HEK293 (cell line): ENCODE measurements at regions not wholly inside any gene's neighbourhood (a gene's known extent, or its start where the extent isn't known, plus 50 kb on each side); places are given as distances from the start of the nearest gene placed in this dataset.

ENCODE experiments used
- CTCF ChIA-PET: fragments of 350-600 bp; formaldehyde crosslinking; extraction: SDS; loops from one replicate; lab custom pipeline; 2021; ENCODE audit warnings: antibody characterized with exemption; lab: Yijun Ruan, JAX
- POLR2A ChIA-PET: fragments of 300-600 bp; formaldehyde crosslinking; extraction: SDS; loops from one replicate; lab custom pipeline; 2020; ENCODE audit warnings: antibody characterized with exemption, inconsistent platforms; lab: Yijun Ruan, JAX
- H3K27ac ChIP-seq: fragments of 200-500 bp; sonication (Bioruptor generic); 2 replicates; pipeline ENCODE4 v1.5.1; 2014; ENCODE audit warnings: low read depth, low read length, control low read depth, inconsistent platforms; ENCODE audit errors: extremely low read depth
- H3K36me3 ChIP-seq, 2 experiments: fragments of 200-500 bp in 1 of 2; sonication (Bioruptor generic) in 1 of 2; 1 replicate in 1 of 2; 2 replicates in 1 of 2; pipeline ENCODE4 v1.5.1; 2014 to 2017; ENCODE audit warnings: inconsistent platforms in 2 of 2, low read length in 2 of 2; ENCODE audit not compliant: control insufficient read depth in 2 of 2, insufficient read depth in 1 of 2
- H3K4me1 ChIP-seq: fragments of 200-500 bp; sonication (Bioruptor generic); 2 replicates; pipeline ENCODE4 v1.5.1; 2014; ENCODE audit warnings: mild to moderate bottlenecking, low read length, inconsistent platforms; ENCODE audit not compliant: control insufficient read depth, insufficient read depth
- H3K4me3 ChIP-seq: 2 replicates; pipeline ENCODE4 v1.5.1; 2011; ENCODE audit warnings: low read depth, mild to moderate bottlenecking, control low read depth, low read length, moderate library complexity
- H3K9me3 ChIP-seq: fragments of 200-500 bp; sonication (Bioruptor generic); 2 replicates; pipeline ENCODE4 v1.5.1; 2014; ENCODE audit warnings: low read depth, low read length, inconsistent platforms; ENCODE audit not compliant: control insufficient read depth, insufficient read depth
- BCL11A ChIP-seq: fragments of 450-650 bp; formaldehyde crosslinking; IDR thresholded peaks from 2 replicates; pipeline ENCODE4 v1.5.1; 2016; ENCODE audit warnings: low read depth, missing biosample characterization, missing genetic modification characterization
- KLF7 ChIP-seq: fragments of 450-650 bp; formaldehyde crosslinking; IDR thresholded peaks from 2 replicates; pipeline ENCODE4 v1.5.1; 2016; ENCODE audit warnings: missing biosample characterization, missing genetic modification characterization, borderline replicate concordance
- MYNN ChIP-seq: fragments of 450-650 bp; formaldehyde crosslinking; IDR thresholded peaks from 2 replicates; pipeline ENCODE4 v1.5.1; 2016; ENCODE audit warnings: missing biosample characterization, missing genetic modification characterization, borderline replicate concordance
- REPIN1 ChIP-seq: fragments of 450-650 bp; formaldehyde crosslinking; IDR thresholded peaks from 2 replicates; pipeline ENCODE4 v1.5.1; 2017; ENCODE audit warnings: missing biosample characterization, missing genetic modification characterization, low read depth
- SCRT1 ChIP-seq: fragments of 450-650 bp; formaldehyde crosslinking; IDR thresholded peaks from 2 replicates; pipeline ENCODE4 v1.5.1; 2016; ENCODE audit warnings: missing biosample characterization, missing genetic modification characterization, borderline replicate concordance
- WT1 ChIP-seq: fragments of 450-650 bp; formaldehyde crosslinking; IDR thresholded peaks from 2 replicates; pipeline ENCODE4 v1.5.1; 2016; ENCODE audit warnings: missing biosample characterization, missing genetic modification characterization
- ZBTB48 ChIP-seq: fragments of 450-650 bp; formaldehyde crosslinking; IDR thresholded peaks from 2 replicates; pipeline ENCODE4 v1.5.1; 2016; ENCODE audit warnings: missing biosample characterization, missing genetic modification characterization
- ZFP69B ChIP-seq: fragments of 450-650 bp; formaldehyde crosslinking; IDR thresholded peaks from 2 replicates; pipeline ENCODE4 v1.5.1; 2016; ENCODE audit warnings: missing biosample characterization, missing genetic modification characterization
- ZNF133 ChIP-seq: fragments of 450-650 bp; formaldehyde crosslinking; IDR thresholded peaks from 2 replicates; pipeline ENCODE4 v1.5.1; 2016; ENCODE audit warnings: missing biosample characterization, missing genetic modification characterization
- ZNF140 ChIP-seq: fragments of 450-650 bp; formaldehyde crosslinking; IDR thresholded peaks from 2 replicates; pipeline ENCODE4 v1.5.1; 2016; ENCODE audit warnings: missing biosample characterization, missing genetic modification characterization
- ZNF146 ChIP-seq: fragments of 450-650 bp; formaldehyde crosslinking; IDR thresholded peaks from 2 replicates; pipeline ENCODE4 v1.5.1; 2016; ENCODE audit warnings: missing biosample characterization, missing genetic modification characterization
- ZNF18 ChIP-seq: fragments of 450-650 bp; formaldehyde crosslinking; IDR thresholded peaks from 2 replicates; pipeline ENCODE4 v1.5.1; 2016; ENCODE audit warnings: missing biosample characterization, missing genetic modification characterization
- ZNF23 ChIP-seq: fragments of 450-650 bp; formaldehyde crosslinking; IDR thresholded peaks from 2 replicates; pipeline ENCODE4 v1.5.1; 2016; ENCODE audit warnings: missing biosample characterization, missing genetic modification characterization, borderline replicate concordance
- ZNF280D ChIP-seq: fragments of 450-650 bp; formaldehyde crosslinking; IDR thresholded peaks from 2 replicates; pipeline ENCODE4 v1.5.1; 2016; ENCODE audit warnings: missing biosample characterization, missing genetic modification characterization
- ZNF292 ChIP-seq: fragments of 450-650 bp; formaldehyde crosslinking; IDR thresholded peaks from 2 replicates; pipeline ENCODE4 v1.5.1; 2016; ENCODE audit warnings: low read depth, missing biosample characterization, missing genetic modification characterization, borderline replicate concordance
- ZNF433 ChIP-seq: fragments of 450-650 bp; formaldehyde crosslinking; IDR thresholded peaks from 2 replicates; pipeline ENCODE4 v1.5.1; 2016; ENCODE audit warnings: missing biosample characterization, missing genetic modification characterization, low read depth
- ZNF510 ChIP-seq: fragments of 450-650 bp; formaldehyde crosslinking; IDR thresholded peaks from 2 replicates; pipeline ENCODE4 v1.5.1; 2018; ENCODE audit warnings: mild to moderate bottlenecking, missing genetic modification characterization, missing biosample characterization; ENCODE audit not compliant: insufficient replicate concordance
- ZNF518A ChIP-seq: fragments of 450-650 bp; formaldehyde crosslinking; conservative IDR thresholded peaks from 2 replicates; pipeline ENCODE4 v1.5.1; 2016; ENCODE audit warnings: low read depth, missing biosample characterization, missing genetic modification characterization
- ZNF571 ChIP-seq: fragments of 450-650 bp; formaldehyde crosslinking; IDR thresholded peaks from 2 replicates; pipeline ENCODE4 v1.5.0; 2017; ENCODE audit warnings: missing biosample characterization, missing genetic modification characterization
- ZNF610 ChIP-seq: fragments of 450-650 bp; formaldehyde crosslinking; IDR thresholded peaks from 2 replicates; pipeline ENCODE4 v1.5.1; 2016; ENCODE audit warnings: missing biosample characterization, missing genetic modification characterization, borderline replicate concordance
- ZNF664 ChIP-seq: fragments of 450-650 bp; formaldehyde crosslinking; IDR thresholded peaks from 2 replicates; pipeline ENCODE4 v1.5.1; 2016; ENCODE audit warnings: missing biosample characterization, missing genetic modification characterization

GRCh38 chr3:107100137-107100536, 277.1 kb upstream of the CCDC54 start (continued):
- TF ChIP-seq MYNN (tag by site-specific recombination) (no peak), ZFP69B (no peak), REPIN1 (tag by site-specific recombination) (no peak)

- CTCF ChIA-PET, result no interaction called here
- POLR2A ChIA-PET, result no interaction called here
These were observed 276.7 kb upstream of the CCDC54 start for GRCh38 chr3:107100573-107100972.

GRCh38 chr3:107103786-107104185, 273.5 kb upstream of the CCDC54 start:
- no peak overlapping the region for H3K4me3 ChIP-seq
- H3K36me3 ChIP-seq, result no peaks in the 10 kb centered on the region
- POLR2A ChIA-PET, result no interaction called here
- H3K27ac ChIP-seq, result no peak overlapping the region
- CTCF ChIA-PET, result interaction anchor here (1.1 kb wide), 1 partner anchor 287 kb away, joined by 3 read pairs; no protein-coding TSS in a partner anchor
- TF ChIP-seq ZNF610 (tag by site-specific recombination), result no peak
- no peak for TF ChIP-seq ZNF518A (tag by site-specific recombination)
- TF ChIP-seq ZNF18 (tag by site-specific recombination), result no peak
- no peak for TF ChIP-seq ZNF571 (tag by site-specific recombination)
- no peak for TF ChIP-seq BCL11A (tag by site-specific recombination)
- no peak for TF ChIP-seq KLF7 (tag by site-specific recombination)
- no peak for TF ChIP-seq ZNF133 (tag by site-specific recombination)
- H3K4me1 ChIP-seq, result no peaks in the 10 kb centered on the region
- no peaks in the 10 kb centered on the region for H3K9me3 ChIP-seq

More at GRCh38 chr3:107100573-107100972, 276.7 kb upstream of the CCDC54 start:
- Histone ChIP-seq H3K27ac (no peak overlapping the region), H3K9me3 (no peaks in the 10 kb centered on the region), H3K4me1 (no peaks in the 10 kb centered on the region), H3K36me3 (no peaks in the 10 kb centered on the region), H3K4me3 (no peak overlapping the region)
- TF ChIP-seq WT1 (tag by site-specific recombination), result no peak
- no peak for TF ChIP-seq ZNF146
- no peak for TF ChIP-seq ZNF664 (tag by site-specific recombination)
- no peak for TF ChIP-seq ZNF140 (tag by site-specific recombination)
- TF ChIP-seq ZBTB48 (tag by site-specific recombination), result no peak
- no peak for TF ChIP-seq ZNF23 (tag by site-specific recombination)
- TF ChIP-seq ZNF292 (tag by site-specific recombination), result no peak
- TF ChIP-seq ZNF433, result no peak
- no peak for TF ChIP-seq SCRT1 (tag by site-specific recombination)
- no peak for TF ChIP-seq ZNF510 (tag by site-specific recombination)
- TF ChIP-seq ZNF280D (tag by site-specific recombination), result no peak
